Calu3 (cell line): ENCODE measurements at regions not wholly inside any gene's neighbourhood (a gene's known extent, or its start where the extent isn't known, plus 50 kb on each side); places are given as distances from the start of the nearest gene placed in this dataset.

ENCODE experiments used
- BruUV-seq: library from RNA; stranded (reverse); fragments of 400-500 nt; replicated peaks from 2 replicates; lab custom pipeline; 2021; lab: Mats Ljungman, UMichigan
- CTCF ChIA-PET: fragments of 300-600 bp; sonication (Branson Sonifier 250); formaldehyde crosslinking; loops from one replicate; lab custom pipeline; 2022; ENCODE audit warnings: antibody characterized with exemption; lab: Charles Lee
- DNase-seq: peaks from one replicate; pipeline ENCODE4 v3.0.0; 2022
- H3K27ac Mint-ChIP-seq: one replicate; pipeline ENCODE4 v1.8.0; 2022; ENCODE audit warnings: mixed read lengths; ENCODE audit not compliant: unreplicated experiment
- H3K27me3 Mint-ChIP-seq: one replicate; pipeline ENCODE4 v1.8.0; 2022; ENCODE audit warnings: mixed read lengths; ENCODE audit not compliant: unreplicated experiment
- H3K36me3 Mint-ChIP-seq: one replicate; pipeline ENCODE4 v1.8.0; 2022; ENCODE audit warnings: mild to moderate bottlenecking, moderate library complexity, mixed read lengths; ENCODE audit not compliant: insufficient read depth, unreplicated experiment
- H3K4me1 Mint-ChIP-seq: one replicate; pipeline ENCODE4 v1.8.0; 2022; ENCODE audit warnings: mild to moderate bottlenecking, low read depth, mixed read lengths; ENCODE audit not compliant: unreplicated experiment
- H3K4me3 Mint-ChIP-seq: one replicate; pipeline ENCODE4 v1.8.0; 2022; ENCODE audit warnings: mild to moderate bottlenecking, low read depth, moderate library complexity, mixed read lengths; ENCODE audit not compliant: unreplicated experiment
- H3K9me3 Mint-ChIP-seq: one replicate; pipeline ENCODE4 v1.8.0; 2022; ENCODE audit warnings: low read depth, mixed read lengths; ENCODE audit not compliant: unreplicated experiment
- intact Hi-C: fragments of 100-400 bp; cut with micrococcal nuclease; formaldehyde crosslinking; loops from one replicate; pipeline ENCODE4 v1.10.0; 2022; ENCODE audit not compliant: unreplicated experiment
- TF ChIP-seq, protein P1 (sequence below): fragments of 200-600 bp; IDR thresholded peaks from one replicate; pipeline ENCODE4 v1.8.0; 2022; ENCODE audit warnings: antibody characterized with exemption; ENCODE audit not compliant: unreplicated experiment

DNA sequence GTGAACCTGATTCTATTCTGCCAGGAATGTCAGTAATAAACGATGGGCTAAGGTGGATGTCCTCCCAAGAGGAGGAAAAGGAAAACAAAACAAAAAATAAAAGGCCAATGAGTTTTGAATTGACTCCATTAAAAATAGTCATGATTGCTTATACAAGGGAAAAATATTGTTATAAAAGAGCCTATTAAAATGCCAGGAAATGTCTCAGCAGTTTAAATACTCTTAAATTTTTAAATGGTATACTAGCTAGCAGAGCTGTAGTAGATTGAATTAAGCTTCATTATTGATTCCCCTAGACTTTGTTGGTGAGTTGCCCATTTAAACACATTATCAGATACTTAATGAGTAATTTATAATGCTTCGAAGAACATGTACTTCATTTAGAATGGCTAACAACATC, 990.9 kb upstream of the GJE1 start:
- Mint-ChIP-seq H3K27me3 (no peaks in the 10 kb centered on the region), H3K27ac (no peak overlapping the region), H3K4me1 (no peaks in the 10 kb centered on the region), H3K36me3 (no peaks in the 10 kb centered on the region), H3K9me3 (no peaks in the 10 kb centered on the region), H3K4me3 (no peak overlapping the region)
- CTCF ChIA-PET: no interaction called here
- intact Hi-C loops: no loop called here
- TF ChIP-seq, protein P1, sequence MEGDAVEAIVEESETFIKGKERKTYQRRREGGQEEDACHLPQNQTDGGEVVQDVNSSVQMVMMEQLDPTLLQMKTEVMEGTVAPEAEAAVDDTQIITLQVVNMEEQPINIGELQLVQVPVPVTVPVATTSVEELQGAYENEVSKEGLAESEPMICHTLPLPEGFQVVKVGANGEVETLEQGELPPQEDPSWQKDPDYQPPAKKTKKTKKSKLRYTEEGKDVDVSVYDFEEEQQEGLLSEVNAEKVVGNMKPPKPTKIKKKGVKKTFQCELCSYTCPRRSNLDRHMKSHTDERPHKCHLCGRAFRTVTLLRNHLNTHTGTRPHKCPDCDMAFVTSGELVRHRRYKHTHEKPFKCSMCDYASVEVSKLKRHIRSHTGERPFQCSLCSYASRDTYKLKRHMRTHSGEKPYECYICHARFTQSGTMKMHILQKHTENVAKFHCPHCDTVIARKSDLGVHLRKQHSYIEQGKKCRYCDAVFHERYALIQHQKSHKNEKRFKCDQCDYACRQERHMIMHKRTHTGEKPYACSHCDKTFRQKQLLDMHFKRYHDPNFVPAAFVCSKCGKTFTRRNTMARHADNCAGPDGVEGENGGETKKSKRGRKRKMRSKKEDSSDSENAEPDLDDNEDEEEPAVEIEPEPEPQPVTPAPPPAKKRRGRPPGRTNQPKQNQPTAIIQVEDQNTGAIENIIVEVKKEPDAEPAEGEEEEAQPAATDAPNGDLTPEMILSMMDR: no peak
- no peak for DNase-seq
- BruUV-seq: no TSS peak

DNA sequence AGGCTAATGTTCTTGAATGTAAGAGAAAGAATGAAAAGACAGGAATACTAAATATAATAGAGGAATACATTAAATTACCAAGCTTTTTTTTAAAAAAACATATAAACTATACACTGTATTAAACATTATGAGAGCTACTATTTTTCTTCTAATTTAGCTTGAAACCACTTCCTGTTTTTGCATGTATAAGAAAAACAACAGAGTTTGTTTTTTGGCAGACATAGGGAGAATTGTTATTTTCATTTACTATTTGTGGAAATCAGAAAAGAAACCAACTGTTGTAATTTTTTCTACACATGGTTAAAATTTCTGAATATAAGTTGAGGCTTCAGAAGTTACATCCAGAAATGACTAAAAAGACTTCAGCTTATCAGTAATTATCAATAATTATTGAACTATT, 991.8 kb upstream of the GJE1 start:
- TF ChIP-seq, protein P1: no peak

DNA sequence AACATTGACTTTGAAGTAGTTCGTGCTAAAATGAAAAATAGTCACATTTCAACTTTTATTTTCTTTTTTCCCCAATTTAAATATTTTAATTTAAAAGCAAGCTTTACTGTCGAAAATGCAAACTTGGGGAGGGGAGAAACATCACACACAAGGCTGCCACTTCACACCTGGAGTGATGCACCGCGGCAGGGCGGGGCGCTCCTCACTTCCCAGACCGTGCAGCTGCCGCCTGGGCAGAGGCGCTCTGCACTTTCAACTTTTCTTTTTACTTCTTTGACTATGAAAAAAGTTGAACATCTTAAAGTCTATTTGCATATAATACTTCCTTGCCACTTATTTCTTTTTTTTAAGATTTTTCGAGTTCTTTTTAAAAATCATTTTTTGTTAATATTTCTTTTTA, 993.3 kb upstream of the GJE1 start:
- H3K9me3 Mint-ChIP-seq: no peaks in the 10 kb centered on the region
- DNase-seq: no peak
- CTCF ChIA-PET: no interaction called here
- no peaks in the 10 kb centered on the region for H3K36me3 Mint-ChIP-seq
- H3K4me1 Mint-ChIP-seq: no peaks in the 10 kb centered on the region
- intact Hi-C loops: no loop called here
- H3K27me3 Mint-ChIP-seq: no peaks in the 10 kb centered on the region
- no TSS peak for BruUV-seq
- no peak overlapping the region for H3K27ac Mint-ChIP-seq
- H3K4me3 Mint-ChIP-seq: no peak overlapping the region
- TF ChIP-seq, protein P1: no peak

More for the DNA sequence above, 991.8 kb upstream of the GJE1 start:
- Mint-ChIP-seq H3K4me3 (no peak overlapping the region), H3K27me3 (no peaks in the 10 kb centered on the region), H3K9me3 (no peaks in the 10 kb centered on the region), H3K27ac (no peak overlapping the region), H3K4me1 (no peaks in the 10 kb centered on the region), H3K36me3 (no peaks in the 10 kb centered on the region)
- intact Hi-C loops: no loop called here
- no peak for DNase-seq
- no TSS peak for BruUV-seq
- CTCF ChIA-PET: no interaction called here

DNA sequence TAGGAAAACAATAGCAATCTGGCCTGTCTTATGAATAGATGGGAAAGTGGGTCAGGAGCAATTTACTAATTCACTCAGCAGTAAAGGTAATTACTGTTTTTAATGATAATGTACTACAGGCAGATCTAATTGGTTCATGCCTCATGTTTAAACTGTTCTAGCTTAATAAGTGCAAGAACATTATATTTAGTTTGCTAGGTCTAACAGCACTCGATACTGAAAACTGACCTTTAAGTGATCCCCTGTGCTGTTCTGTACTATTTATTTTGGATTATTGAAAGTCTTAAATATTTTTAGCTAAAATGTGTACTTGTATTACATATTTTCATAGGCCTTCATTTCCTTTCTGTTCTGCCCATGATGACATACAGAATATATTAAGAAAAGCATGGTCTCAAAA, 998.0 kb upstream of the GJE1 start:
- TF ChIP-seq, protein P1: no peak
- intact Hi-C loops: no loop called here
- H3K4me3 Mint-ChIP-seq: no peak overlapping the region
- no TSS peak for BruUV-seq
- no peaks in the 10 kb centered on the region for H3K4me1 Mint-ChIP-seq
- CTCF ChIA-PET: no interaction called here
- H3K27ac Mint-ChIP-seq: no peak overlapping the region
- no peaks in the 10 kb centered on the region for H3K36me3 Mint-ChIP-seq
- DNase-seq: no peak
- no peaks in the 10 kb centered on the region for H3K9me3 Mint-ChIP-seq
- no peaks in the 10 kb centered on the region for H3K27me3 Mint-ChIP-seq
